HFFc6 (cell line): ENCODE measurements at regions not wholly inside any gene's neighbourhood (a gene's known extent, or its start where the extent isn't known, plus 50 kb on each side); places are given as distances from the start of the nearest gene placed in this dataset.

Source experiments
- DNase-seq: peaks from one replicate; pipeline ENCODE4 v3.0.0-alpha.2; 2018
- H3K27ac Mint-ChIP-seq: 2 replicates; pipeline ENCODE4 v1.8.0; 2020; ENCODE audit warnings: mild to moderate bottlenecking, mixed read lengths
- H3K27me3 Mint-ChIP-seq: 2 replicates; pipeline ENCODE4 v1.8.0; 2021; ENCODE audit warnings: mild to moderate bottlenecking, moderate library complexity, mixed read lengths; ENCODE audit not compliant: insufficient read depth
- H3K36me3 Mint-ChIP-seq: 2 replicates; pipeline ENCODE4 v1.8.0; 2021; ENCODE audit warnings: low read depth, mixed read lengths
- H3K4me1 Mint-ChIP-seq: 2 replicates; pipeline ENCODE4 v1.8.0; 2020; ENCODE audit warnings: low read depth, mixed read lengths
- H3K4me3 Mint-ChIP-seq: 2 replicates; pipeline ENCODE4 v1.8.0; 2020; ENCODE audit warnings: mild to moderate bottlenecking, moderate library complexity, mixed read lengths
- H3K9me3 Mint-ChIP-seq: 2 replicates; pipeline ENCODE4 v1.8.0; 2020; ENCODE audit warnings: mild to moderate bottlenecking, mixed read lengths
- CTCF ChIP-seq: fragments of 200-600 bp; sonication (generic); IDR thresholded peaks from 2 replicates; pipeline ENCODE4 v1.5.0; 2021; ENCODE audit warnings: antibody characterized with exemption, mild to moderate bottlenecking

GRCh38 chr4:189494407-189494806 lies 446.3 kb upstream of the FRG1 start:
- DNase-seq, result no peak
- H3K27me3 Mint-ChIP-seq, result peaks cover 4% of the 10 kb centered on the region; the same call in 1 of the 2 replicates
- H3K4me1 Mint-ChIP-seq, result no peaks in the 10 kb centered on the region
- peaks cover 57% of the 10 kb centered on the region for H3K9me3 Mint-ChIP-seq
- H3K36me3 Mint-ChIP-seq, result peaks cover 18% of the 10 kb centered on the region
- no peak for TF ChIP-seq CTCF
- H3K4me3 Mint-ChIP-seq, result no peak overlapping the region
- H3K27ac Mint-ChIP-seq, result no peak overlapping the region

GRCh38 chr4:189497516-189497915 lies 443.2 kb upstream of the FRG1 start:
- Mint-ChIP-seq H3K4me1 (no peaks in the 10 kb centered on the region), H3K4me3 (no peak overlapping the region), H3K27ac (no peak overlapping the region), H3K27me3 (peaks cover 4% of the 10 kb centered on the region; the same call in 1 of the 2 replicates), H3K36me3 (0 out of 2 replicates have a peak, but pooled peaks cover 12% of the 10 kb centered on the region), H3K9me3 (peaks cover 49% of the 10 kb centered on the region)
- TF ChIP-seq CTCF, result no peak
- DNase-seq, result no peak

GRCh38 chr4:189497996-189498395 lies 442.7 kb upstream of the FRG1 start:
- DNase-seq, result no peak

GRCh38 chr4:189498457-189498856 lies 442.2 kb upstream of the FRG1 start:
- Mint-ChIP-seq H3K9me3 (peaks cover 39% of the 10 kb centered on the region), H3K36me3 (0 out of 2 replicates have a peak, but pooled peaks cover 12% of the 10 kb centered on the region), H3K27me3 (peaks cover 4% of the 10 kb centered on the region; the same call in 1 of the 2 replicates), H3K4me1 (no peaks in the 10 kb centered on the region), H3K27ac (no peak overlapping the region), H3K4me3 (no peak overlapping the region)
- no peak for TF ChIP-seq CTCF
- no peak for DNase-seq

More at GRCh38 chr4:189497996-189498395, 442.7 kb upstream of the FRG1 start:
- Mint-ChIP-seq H3K4me1 (no peaks in the 10 kb centered on the region), H3K36me3 (0 out of 2 replicates have a peak, but pooled peaks cover 12% of the 10 kb centered on the region), H3K27ac (no peak overlapping the region), H3K27me3 (peaks cover 4% of the 10 kb centered on the region; the same call in 1 of the 2 replicates), H3K4me3 (no peak overlapping the region), H3K9me3 (peaks cover 44% of the 10 kb centered on the region)
- TF ChIP-seq CTCF, result no peak

GRCh38 chr4:189499696-189500095 lies 441.0 kb upstream of the FRG1 start:
- no peaks in the 10 kb centered on the region for H3K4me1 Mint-ChIP-seq
- H3K9me3 Mint-ChIP-seq, result peaks cover 31% of the 10 kb centered on the region
- no peak overlapping the region for H3K27ac Mint-ChIP-seq
- TF ChIP-seq CTCF, result no peak
- H3K4me3 Mint-ChIP-seq, result no peak overlapping the region
- 0 out of 2 replicates have a peak, but pooled peaks cover 12% of the 10 kb centered on the region for H3K36me3 Mint-ChIP-seq
- DNase-seq, result no peak
- H3K27me3 Mint-ChIP-seq, result peaks cover 4% of the 10 kb centered on the region; the same call in 1 of the 2 replicates

- no peaks in the 10 kb centered on the region for H3K4me1 Mint-ChIP-seq
- H3K27ac Mint-ChIP-seq, result no peak overlapping the region
- DNase-seq, result no peak
- TF ChIP-seq CTCF, result no peak
- no peak overlapping the region for H3K4me3 Mint-ChIP-seq
- H3K36me3 Mint-ChIP-seq, result peaks cover 17% of the 10 kb centered on the region; the same call in 1 of the 2 replicates
- H3K9me3 Mint-ChIP-seq, result peaks cover 39% of the 10 kb centered on the region
- peaks cover 4% of the 10 kb centered on the region; the same call in 1 of the 2 replicates for H3K27me3 Mint-ChIP-seq
Measured at GRCh38 chr4:189500970-189501369, 439.7 kb upstream of the FRG1 start.
